GM12873 (cell line): ENCODE measurements at regions not wholly inside any gene's neighbourhood (a gene's known extent, or its start where the extent isn't known, plus 50 kb on each side); places are given as distances from the start of the nearest gene placed in this dataset.

Experiments
- CTCF ChIP-seq: IDR thresholded peaks from 2 replicates; pipeline ENCODE4 v1.5.1; 2012; ENCODE audit warnings: low read depth, mild to moderate bottlenecking, moderate library complexity, low read length, control low read depth; ENCODE audit not compliant: insufficient read depth; ENCODE audit errors: missing control alignments

GRCh38 chr20:17890330-17890729 lies 78.3 kb downstream of the SNX5 start:
- no peak for TF ChIP-seq CTCF

DNA sequence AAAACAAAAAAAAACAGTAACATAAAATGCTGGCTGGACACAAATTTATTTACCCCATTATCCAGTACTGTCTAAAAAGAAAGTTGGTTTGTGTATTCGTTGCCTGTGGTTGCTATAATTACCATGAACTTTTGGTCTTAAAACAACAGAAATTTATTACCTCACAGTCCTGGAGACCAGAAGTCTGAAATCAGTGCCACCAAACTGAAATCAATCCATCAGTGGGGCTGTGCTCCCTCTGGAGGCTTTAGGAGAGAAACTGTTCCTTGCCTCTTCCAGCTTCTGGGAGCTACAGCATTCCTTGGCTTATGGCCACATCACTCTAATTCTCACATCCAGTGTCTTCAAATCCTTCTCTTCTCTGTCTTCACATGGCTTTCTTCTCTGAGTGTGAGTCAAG lies 79.4 kb downstream of the SNX5 start:
- no peak for TF ChIP-seq CTCF

GRCh38 chr20:17888044-17888443 lies 80.5 kb downstream of the SNX5 start:
- no peak for TF ChIP-seq CTCF

DNA sequence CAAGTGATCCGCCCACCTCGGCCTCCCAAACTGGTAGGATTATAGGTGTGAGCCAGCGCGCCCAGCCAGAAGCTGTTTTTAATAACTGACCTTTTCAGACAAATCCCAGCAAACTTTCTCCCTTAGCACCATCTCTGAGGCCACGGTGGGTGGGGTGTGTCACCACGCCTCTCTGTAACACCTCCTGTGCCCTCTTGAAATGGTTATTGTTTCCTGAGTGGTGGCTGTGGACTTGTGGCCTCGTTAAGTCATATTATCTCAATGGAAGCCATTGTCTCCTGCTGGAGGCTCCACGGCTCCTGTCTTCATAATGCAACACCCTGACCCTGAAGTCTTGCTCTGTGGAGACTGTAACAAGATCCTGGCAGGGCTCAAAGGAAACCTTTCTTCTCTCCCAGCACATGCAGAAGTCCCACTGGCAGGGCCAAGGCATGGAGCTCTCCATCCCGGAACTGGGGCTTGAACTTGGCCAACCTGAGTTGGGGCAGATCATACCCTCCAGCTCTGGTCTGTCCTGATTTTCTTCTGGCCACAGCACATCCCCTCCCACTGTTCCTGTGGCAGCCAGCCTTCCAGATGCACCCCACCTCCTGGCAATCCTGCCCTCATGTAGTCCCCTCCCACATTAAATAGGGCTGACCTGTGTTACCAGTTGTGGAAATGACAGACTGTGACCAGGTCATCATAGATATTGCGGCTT lies 81.1 kb downstream of the SNX5 start:
- TF ChIP-seq CTCF, result no peak

DNA sequence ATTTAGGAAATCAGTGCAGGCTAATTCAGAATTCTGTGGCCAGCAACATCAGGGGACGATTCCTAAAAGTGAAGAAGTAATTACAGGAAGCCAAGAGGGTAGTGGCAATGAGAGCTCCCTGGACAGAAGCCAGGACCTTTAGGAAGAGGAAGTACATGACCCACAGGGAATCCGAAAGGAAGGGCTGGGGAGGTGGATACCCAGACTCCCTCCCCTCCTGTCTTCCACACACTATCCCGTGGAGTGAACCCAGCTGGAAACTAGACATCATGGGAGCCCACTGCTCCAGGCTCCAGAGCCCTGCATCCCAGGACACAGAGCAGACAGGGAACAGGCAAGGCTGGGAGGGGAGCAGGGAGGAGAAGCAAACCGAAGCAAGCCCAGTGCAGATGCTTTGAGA lies 83.0 kb downstream of the SNX5 start:
- TF ChIP-seq CTCF, result no peak

GRCh38 chr20:17885076-17885475 lies 83.5 kb downstream of the SNX5 start:
- TF ChIP-seq CTCF, result no peak

DNA sequence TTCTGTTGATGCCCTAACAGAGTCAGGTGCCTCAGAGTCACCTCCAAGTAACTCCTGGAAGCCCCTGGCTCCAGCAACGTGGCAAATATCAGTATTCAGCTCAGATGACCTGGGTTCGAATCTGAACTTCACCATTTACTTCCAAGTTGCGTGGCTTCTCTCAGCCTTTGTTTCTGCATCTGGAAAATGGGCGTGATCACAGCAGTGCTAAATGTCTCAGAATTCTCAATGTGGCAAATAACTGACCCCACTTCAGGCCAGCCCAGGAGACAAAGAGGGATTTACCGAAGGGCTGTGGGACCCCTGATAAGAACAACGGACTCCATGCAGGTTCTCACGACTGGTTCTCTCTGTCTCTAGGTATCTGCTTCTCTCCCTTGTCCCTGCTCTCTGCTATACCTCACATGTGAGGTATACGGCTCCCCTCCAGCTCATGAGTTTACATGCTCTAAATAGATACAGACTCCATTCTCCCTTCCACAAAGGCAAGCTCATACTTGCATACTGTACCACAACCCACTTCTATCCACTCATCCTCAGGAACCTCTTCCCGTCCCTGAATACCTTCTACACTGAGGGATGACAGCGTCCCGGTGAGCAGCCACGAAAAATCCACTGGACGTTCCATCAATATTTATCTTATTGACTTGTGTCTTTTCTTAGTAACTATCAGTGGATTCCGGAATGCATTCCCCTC lies 84.1 kb downstream of the SNX5 start:
- TF ChIP-seq CTCF, result no peak
